DMS153 (cell line): ENCODE measurements at regions not wholly inside any gene's neighbourhood (a gene's known extent, or its start where the extent isn't known, plus 50 kb on each side); places are given as distances from the start of the nearest gene placed in this dataset.
A peak's percentile ranks its signal among the peaks of the same experiment; 100 is the strongest.

Source experiments
- DNase-seq: peaks from one replicate; lab custom pipeline; 2025; lab: John Stamatoyannopoulos, UW

DNA sequence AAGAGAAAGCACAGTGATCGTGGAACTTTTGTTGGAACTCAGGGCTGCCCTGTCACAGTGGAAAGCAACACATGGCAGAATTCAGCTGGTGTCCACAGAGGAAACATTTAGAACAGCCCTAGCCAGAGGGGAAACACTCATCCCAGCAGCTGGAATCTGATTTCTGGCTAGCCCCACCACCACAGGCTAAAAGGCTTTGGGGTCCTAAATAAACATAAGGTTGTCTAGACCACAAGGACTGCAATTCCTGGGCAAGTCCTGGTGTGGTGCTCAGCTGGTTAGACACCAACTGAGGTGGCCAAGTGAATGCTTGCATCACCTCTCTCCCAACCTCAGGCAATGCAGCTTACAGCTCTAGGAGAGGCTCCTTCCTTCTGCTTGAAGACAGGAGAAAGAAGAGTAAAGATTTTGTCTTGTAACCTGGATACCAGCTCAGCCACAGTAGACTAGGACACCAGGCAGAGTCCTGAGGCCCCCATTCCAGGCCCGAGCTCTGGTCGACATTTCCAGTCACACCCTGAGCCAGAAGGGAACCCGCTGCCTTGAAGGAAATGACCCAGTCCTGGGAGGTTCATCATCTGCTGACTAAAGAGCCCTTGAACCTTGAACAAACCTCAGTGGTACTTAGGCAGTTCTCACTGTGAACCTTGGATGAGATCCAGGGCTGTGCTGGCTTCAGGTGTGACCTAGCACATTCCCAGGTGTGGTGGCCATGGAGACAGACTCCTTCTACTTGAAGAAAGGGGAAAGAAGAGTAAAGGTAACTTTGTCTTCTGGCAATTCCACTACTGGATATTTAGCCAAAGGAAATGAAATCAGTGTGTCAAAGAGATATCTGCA, 85.4 kb upstream of the PLXNC1 start:
- no peak for DNase-seq

DNA sequence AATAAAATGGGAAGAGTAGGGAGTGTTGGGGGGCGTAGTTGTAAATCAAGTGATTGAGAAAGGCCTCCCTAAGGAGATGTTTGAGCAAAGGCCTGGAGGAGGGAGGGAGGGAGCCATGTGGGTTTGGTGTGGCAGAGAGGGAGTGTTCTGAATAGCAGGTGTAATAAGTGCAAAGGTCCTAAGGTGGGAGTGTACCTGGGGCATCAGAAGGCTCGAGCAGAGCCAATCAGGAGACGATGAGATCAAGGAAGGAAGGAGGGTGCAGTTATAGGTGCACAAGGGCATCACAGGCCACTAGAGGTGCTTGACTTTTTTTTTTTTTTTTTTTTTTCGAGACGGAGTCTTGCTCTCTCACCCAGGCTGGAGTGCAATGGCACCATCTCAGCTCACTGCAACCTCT, 77.9 kb upstream of the PLXNC1 start:
- DNase-seq = no peak

DNA sequence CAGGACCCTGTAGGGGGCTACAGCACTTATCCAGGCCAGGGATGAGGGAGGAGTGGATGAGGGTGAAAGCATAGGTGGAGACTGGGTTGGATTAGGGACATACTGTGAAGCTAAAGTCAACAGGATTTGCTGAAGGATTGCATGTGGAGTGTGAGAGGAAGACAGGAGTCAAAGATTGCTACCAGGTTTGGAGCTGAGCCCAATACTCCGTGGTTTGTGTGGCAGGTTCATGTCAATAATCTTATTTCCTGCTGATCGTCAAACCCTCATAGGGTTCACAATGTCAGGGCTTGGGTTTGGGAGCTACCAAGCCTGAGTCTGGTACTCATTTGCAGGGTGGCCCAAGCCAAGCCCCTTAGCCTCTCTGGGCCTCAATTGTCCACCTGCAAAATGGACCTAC, 77.1 kb upstream of the PLXNC1 start:
- DNase-seq = no peak

DNA sequence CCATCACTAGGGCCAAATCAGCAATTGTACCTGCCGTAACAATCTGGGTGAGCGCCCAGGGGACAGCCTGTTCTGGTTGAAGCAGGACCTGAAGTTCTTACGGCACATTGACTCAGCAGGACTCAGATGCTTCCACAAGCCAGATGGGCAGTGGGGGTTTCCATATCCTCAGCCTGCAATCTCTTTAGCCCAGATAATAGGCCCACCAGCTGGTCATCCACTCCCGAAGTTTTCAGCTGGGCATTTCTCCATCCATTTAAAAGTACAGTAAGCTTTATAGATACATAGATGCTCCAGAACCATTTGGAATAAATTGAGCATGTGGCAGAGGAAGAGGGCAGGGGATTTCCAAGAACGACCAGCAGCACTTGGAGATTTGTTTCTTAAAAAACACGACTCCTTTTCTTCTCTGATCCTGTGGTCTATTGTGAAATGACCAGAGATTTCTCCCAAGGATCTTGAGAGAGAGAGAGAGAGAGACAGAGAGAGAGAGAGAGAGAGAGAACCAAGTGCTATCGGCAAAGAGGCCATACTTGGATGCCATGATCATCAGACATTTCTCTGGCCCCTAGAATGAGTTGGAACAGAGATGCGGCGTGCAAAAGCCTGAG, 74.8 kb upstream of the PLXNC1 start:
- DNase-seq = no peak

DNA sequence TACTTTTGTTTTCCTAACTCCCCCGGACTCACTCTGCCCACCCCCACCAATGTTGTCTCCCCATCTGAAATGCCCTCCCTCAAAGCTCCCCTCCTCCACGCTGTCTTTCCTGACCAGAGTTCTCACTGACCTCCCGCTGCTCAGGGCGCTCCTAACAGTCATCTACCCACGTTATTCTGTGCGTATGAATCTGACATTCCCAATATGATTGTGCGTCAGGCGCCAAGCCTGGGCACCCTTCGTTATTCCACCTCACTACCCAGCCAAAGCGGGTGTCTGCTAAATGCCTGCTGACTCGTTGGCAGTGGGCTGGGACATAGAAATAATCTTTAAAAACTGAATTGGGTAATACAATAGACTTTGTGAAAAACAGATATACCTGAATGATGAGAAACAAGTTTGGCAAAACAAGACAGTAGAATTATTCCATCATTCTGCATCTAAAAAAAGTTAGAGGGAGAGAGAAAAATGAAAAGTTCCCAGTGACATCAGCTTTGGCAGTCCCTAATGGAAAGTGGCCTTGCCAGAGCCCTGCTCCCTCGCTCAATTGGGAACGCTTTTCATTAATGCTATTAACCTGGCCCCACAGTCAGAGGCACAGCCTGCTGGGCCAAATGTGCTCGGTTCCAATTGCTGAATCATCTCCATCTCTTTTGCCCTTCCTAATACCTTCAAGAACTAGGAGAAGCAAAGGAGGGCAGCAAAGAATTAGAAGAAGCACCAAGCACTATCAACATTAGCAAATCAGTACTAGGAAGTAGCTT, 74.0 kb upstream of the PLXNC1 start:
- DNase-seq = no peak

DNA sequence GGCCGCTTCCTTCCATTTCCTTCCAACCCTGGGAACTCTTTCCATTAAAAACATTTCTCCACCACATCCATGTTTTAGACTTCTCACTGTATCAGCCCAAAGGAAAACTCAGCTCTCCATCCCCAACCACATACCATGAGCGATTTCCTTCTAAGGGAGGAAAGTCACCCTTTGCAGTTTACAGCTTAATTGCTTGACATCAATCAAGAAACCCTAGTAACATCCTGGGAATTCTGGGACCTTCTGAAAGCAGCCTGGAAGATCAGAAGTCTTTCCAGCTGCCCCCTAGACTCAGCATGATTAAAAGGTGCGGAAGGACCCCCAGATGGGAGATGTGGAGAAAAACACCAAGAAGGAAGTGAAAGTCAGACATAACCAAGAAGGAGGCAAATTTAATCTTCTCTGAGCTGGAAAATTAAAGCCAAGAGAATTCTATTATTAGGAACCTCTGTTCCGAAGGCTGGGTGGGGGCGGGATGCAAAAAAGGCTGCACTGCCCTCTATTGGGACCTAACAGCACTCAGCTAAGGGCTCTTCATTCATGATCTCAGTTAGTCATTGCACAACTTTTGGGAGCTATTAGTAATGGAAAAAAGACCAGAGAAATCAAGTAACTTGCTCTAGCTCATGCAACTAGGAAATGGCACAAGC, 73.3 kb upstream of the PLXNC1 start:
- DNase-seq = no peak

DNA sequence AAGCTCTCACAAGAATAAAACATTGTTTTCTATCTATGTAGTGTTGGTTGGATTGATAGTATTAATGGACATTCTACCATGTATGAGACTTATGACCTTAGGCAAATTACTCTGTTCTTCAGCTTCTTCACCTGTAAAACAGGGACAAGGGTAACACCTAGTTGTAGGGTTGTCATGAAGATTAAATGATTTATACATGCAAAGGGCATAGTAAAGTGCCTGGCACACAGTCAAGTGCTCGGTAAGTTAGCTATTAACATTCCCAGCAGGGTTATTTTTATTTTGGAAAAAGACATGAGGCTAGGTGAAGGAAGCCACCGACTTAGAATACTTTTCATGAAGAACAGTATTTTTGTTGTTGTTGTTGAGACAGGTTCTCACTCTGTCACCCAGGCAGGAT, 71.2 kb upstream of the PLXNC1 start:
- no peak for DNase-seq

DNA sequence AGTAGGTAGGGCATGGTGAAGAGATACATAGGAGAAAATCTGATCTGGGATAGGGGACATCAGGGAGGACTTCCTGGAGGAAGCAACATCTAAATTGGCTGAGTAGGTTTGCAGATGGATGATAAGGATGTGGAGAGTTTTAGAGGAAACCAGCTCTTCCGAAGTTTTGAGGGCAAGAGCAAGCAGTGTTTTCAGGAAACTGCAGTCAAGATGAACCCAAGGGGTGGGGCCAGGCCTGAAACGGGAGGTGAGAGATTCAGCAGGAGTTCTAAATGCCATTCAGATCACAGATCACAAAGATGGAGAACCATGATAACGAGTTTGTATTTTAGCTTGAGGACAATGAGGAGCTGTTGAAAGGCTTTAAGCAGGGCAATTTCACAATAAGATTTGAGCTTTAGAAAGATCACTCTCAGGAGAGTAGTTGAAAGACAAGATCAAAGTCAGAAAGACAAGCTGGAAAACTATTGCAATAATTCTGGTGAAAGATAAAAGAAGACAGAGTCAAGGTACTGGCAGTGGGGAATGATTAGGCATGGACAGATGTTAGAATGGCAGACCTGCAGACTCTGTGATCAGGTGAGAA, 70.1 kb upstream of the PLXNC1 start:
- no peak for DNase-seq

DNA sequence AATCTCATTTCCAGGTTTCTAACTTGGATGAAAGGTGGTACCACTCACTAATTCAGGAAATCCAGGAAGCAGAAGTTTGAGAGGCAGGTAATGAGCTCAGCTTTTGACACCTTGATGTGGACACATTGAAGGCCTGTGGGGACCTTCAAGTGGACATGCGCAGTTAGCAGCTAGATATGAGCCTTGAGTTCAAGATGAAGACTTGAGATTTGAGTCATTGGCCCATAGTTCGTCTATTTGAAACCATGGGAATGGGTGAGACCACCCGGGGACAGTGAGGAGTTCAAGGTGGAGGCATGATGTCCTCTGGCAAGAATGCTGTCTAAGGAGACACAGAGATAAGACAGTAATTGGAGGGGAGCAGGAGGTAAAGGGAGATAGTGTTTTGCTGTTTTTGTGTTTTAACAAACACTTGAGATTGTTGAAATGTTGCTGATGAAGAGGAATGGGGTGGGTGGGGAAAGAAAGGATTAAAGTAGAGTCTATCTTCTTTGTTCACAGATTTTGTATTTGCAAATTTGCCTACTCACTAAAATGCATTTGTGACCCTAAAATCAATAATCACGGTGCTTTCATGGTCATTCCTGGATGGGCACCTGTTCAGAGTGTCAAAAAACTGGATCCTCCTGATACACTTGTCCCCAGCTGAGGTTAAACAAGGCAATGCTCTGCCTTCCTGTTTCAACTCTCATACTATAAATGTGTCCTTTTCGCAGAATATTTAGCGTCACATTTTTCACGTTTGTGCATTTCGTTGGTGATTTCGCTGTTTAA, 69.5 kb upstream of the PLXNC1 start:
- no peak for DNase-seq

DNA sequence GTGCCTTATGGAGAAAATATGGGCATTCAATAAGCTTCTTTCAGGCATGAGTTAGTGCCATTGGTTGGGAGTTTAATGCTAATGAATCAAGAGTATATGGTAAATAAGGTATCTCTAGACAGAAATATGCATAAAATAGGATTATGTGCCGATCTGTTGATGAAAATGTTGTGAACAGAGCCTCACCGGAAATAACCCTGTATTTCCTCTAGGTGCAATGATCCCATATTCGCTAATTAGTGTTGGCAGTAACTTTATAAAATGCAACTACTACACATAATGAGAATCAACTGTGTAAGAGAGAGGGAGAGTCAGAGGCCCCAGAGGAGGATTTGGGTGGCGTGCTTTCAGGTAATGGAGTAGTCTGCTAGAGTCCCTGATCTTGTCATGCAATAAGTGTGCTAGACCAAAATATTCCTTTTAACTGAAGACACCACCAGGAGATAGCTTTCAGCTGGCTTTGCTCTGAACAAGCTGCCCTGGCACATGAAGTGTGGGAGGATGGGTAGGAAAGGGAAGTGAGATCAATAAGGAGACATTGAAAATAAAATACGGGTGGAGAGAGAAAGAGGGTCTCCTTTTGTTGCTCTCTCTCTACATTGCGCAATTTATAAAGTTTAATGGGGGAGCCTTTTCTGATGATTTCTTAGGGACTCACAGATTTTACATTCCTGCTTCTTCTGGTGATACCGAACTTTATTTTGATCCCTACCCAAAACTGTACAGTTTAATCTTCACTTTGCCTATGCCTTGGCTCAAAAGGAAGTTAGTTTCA, 68.6 kb upstream of the PLXNC1 start:
- no peak for DNase-seq

DNA sequence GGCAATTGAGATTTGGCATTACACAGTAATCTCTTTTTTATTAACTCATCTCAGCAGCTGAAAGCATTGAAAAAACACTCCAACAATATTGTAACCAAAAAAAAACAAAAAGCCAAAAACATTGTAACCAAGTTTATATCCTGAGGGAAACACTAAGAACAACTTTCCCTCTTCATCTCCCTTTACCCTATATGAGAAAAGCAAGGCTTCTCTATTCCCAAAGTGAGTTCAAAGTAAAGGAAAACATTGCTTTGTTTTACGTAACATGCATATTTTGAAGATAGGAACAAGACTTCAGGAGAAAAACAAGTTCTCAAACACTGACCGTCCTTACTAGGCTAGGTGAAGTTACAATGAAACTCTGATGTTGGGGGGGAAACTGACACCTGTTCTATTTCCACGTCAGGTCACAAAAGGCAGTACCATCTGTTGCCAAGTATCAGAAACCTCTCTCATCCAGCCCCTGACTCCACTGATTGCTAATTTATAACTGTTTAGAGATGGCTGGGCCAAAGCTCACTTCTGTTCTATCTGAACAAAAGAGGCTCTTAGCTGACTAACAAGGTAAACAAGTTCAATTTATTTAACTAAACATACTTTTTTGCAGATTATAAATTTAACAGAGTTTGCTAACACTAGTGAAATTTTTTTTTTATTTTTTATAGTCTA, 67.9 kb upstream of the PLXNC1 start:
- DNase-seq = peak; percentile 4

DNA sequence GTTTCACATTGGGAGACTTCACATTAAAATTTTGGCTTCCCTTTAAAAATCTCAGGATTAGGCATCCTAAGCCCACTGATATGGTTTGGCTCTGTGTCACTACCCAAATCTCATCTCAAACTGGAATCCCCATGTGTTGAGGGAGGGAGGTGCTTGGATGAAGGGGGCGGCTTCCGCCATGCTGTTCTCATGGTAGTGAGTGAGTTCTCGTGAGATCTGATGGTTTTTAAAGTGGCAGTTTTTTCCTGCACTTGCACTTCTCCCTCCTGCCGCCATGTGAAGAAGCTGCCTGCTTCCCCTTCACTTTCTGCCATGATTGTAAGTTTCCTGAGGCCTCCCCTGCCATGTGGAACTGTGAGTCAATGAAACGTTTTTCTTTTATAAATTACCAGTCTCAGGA, 65.7 kb upstream of the PLXNC1 start:
- DNase-seq = no peak

DNA sequence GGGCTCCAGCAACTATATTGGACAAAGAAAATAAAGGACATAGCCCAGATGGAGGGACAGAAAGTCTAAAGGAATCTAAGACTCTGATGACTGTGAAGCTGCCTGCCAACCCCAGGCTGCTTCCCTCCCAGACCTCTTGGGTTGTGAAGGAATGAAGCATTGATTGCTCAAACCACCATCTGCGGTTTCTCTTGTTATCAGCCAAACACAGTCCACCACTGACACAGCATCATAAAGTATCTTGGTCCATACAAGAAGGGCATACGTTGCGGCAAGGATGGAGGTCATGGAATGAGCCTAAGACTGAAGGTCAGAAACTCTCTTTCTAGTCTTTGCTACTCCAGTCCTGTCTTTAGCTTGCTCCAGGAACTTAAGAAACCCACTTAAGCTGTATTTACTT, 58.5 kb upstream of the PLXNC1 start:
- DNase-seq = no peak

DNA sequence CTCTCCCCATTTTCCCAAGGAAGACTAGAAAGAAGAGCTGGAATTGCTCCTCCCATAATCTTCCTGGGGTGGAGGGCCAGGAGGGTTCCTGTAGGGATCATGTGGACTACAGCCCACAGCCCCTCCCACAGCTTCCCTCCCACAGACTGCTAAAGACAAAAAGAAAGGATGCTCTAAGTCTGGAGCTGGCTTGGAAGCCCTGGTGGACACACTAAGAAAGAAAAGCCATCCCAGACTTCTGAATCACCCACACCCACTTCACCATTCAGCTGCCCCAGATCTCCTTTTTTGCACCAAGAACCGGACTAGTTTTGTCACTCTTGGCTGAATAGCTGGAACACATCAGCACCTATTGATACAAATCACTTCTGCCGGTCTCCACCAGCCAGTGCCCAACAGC, 56.8 kb upstream of the PLXNC1 start:
- DNase-seq = no peak

DNA sequence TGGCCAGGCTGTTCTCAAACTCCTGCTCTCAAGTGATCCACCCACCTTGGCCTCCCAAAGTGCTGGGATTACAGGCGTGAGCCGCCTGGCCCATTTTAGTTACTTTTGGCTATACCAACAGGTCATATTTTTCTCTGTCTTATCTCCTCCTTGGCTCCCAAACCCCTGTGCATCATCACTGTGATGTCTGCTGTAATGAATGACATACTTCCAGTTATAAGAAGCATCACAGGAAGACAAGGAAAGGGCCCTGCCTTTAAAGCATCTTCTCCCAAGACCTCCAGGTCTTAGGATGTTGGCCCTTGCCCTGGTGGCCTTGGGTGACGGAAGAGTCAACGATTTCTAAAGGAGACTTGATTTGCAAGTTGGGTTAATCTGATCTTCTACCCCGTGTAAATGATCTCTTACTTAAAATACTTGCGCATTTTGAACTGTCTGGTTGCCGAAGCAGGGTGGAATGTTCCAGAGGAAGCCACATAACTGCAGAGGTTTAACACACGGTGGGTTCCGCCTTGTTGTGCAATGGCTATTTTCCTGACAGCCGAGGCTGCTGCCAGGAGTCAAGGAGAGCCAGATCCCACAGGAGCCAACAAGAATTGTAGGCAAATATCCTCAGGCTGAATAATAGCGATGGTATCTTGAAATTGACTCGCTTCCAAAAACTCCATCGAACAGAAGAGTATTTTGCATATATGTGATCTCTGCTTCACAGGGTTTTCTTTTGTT, 55.7 kb upstream of the PLXNC1 start:
- no peak for DNase-seq

DNA sequence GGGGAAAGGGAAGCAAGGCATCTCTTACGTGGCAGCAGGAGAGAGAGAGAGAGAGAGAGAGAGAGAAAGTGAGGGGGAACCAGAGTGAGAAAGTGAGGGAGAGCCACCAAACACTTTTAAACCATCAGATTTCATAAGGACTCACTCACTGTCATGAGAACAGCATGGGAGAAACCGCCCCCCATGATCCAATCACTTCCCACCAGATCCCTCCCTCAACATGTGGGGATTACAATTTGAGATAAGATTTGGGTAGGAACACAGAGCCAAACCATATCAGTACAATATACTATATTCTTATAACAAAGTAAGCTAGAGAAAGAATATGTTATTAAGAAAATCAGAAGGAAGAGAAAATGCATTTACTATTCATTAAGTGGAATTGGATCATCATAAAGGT, 53.7 kb upstream of the PLXNC1 start:
- DNase-seq = no peak

DNA sequence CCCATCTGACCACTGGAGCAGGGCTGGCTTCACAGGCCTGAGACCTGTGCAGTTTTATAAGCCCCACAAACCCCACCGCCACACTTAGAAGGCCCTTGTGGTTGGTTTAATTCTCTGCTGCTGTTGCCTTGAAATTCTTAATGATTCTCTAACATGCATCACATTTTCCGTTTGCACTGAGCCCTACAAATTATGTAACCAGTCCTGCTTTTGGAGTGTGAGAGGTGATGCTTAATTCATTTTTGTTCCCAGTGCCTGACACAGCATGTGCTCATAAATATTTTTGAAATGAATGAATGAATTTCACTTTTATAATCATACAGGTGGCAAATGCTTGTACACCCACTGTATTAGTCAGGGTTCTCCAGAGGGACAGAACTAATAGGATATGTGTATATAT, 52.8 kb upstream of the PLXNC1 start:
- DNase-seq = no peak

DNA sequence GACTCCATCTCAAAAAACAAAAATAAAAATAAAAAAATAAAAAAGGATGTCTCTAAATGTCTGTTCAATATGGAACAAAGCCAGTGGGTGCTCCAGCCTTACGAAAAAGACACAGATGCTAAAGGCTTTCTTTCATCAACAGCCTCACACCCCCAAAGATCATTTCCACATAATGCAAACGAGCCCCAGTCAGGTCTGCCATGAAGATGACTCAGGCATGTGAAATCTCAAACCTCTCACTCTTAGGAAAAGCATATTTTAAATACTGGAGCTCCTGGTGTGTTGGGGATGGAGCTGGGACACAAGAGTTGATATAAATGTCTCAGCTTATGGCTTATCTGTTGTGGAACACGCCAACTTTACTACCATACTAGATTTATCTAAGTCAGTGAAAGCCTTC, 49.9 kb upstream of the PLXNC1 start:
- no peak for DNase-seq
